GM18870 (cell line): ENCODE measurements at regions not wholly inside any gene's neighbourhood (a gene's known extent, or its start where the extent isn't known, plus 50 kb on each side); places are given as distances from the start of the nearest gene placed in this dataset.
"Not testable (repeated sequence)": the region's sequence is repeated elsewhere in the genome, so short reads cannot be mapped to it uniquely, and the experiment has no call there.

ENCODE experiments used
- ATAC-seq: cut with Tn5 transposase; IDR thresholded peaks from one replicate; pipeline ENCODE4 v1.9.1; 2021; ENCODE audit warnings: moderate library complexity; ENCODE audit not compliant: unreplicated experiment

DNA sequence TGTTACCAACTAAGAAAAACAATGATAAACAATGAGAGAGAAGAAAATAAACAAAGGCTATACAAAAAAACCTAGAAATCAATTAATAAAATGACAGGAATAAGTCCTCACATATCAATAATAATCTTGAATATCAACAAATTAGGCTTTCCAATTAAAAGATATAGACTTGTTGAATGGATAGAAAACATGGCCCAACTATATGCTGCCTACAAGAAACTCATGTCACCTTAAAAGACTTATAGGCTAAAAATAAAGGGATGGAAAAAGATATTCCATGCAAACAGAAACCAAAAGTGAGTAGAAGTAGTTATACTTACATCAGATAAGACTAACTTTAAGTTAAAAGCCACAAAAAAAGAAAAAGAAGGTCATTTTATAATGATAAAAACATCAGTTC, 183.9 kb downstream of the MYRFL start:
- ATAC-seq, result no peak

DNA sequence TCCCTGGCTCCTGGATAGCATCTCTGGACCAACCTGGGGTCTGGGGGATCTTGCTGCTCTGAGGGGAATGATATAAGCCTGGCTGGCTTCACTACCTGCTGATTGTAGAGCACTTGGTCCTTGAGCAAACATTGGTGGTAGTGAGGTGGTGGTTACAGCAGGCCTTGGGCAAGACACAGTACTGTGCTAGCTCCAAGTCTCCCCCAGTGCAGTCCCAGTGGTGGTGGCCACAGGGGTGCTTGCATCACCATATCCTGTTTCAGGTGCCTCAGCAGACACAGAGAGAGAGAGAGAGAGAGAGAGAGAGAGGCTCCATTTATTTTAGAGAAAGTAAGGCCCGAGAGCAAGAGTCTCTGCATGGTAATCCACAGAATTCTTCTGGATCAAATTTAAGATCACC, 186.3 kb downstream of the MYRFL start:
- no peak for ATAC-seq

DNA sequence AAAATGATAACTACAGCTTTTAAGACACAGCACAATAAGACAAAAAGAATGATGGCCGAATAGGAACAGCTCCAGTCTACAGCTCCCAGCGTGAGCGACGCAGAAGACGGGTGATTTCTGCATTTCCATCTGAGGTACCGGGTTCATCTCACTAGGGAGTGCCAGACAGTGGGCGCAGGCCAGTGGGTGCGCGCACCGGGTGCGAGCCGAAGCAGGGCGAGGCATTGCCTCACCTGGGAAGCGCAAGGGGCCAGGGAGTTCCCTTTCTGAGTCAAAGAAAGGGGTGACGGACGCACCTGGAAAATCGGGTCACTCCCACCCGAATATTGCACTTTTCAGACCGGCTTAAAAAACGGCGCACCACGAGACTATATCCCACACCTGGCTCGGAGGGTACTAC, 188.0 kb downstream of the MYRFL start:
- not testable (repeated sequence) for ATAC-seq

DNA sequence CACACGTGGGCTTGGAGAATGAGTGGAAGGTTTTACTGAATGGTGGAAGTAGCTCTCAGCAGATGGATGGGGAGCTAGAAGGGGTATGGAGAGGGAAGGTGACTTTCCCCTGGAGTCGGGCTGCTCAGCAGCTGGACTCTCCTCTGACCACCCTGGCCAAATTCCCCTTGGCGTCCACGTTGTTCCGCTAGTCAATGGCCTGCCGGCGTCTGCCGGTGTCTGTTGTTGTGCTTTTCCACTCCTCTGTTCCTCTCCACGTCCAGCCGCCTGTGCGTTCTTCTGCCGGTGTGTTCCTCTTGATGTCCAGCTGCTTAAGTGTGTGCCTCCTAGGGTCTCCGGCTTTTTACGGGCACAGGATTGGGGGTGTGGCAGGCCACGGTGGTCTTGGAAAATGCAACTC, 203.5 kb downstream of the MYRFL start:
- ATAC-seq, result no peak

DNA sequence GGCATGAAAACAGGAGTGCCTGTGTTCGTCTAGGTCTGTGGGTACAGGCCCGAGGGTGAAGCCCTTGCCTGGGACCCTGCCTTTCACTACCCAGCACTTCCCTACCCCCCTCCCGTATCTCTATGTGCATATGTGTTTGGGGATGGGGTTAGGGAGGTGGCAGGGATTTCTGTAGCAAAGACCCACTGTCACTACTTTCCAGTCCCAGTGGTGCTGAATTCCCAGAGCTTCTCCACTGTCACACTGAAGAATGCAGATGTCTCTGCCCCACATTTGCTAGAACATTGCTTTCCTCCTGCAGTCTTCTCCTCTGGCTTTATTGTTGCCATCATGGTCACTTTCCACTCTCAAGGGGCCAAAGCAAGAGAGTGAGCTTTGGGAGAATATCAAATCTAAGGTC, 203.9 kb downstream of the MYRFL start:
- ATAC-seq, result no peak

DNA sequence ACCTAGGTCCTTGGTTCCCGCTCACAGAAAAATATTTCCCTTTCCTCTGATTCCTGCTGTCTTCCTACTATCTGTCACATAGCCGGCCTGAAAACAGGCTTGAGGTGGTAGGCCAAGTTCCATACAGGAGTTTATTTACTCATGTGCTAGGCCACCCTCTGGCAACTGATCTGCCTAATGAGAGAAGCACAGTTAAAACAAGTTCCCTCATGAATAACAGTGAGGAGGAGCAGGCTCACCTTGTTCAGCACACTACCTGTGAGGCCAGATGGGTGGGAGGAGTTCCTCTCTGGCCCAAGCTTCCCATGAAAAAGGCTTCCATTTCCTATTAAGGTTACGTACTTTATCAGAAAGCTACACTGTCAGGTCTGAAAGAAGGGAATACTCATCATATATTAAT, 206.0 kb downstream of the MYRFL start:
- no peak for ATAC-seq

DNA sequence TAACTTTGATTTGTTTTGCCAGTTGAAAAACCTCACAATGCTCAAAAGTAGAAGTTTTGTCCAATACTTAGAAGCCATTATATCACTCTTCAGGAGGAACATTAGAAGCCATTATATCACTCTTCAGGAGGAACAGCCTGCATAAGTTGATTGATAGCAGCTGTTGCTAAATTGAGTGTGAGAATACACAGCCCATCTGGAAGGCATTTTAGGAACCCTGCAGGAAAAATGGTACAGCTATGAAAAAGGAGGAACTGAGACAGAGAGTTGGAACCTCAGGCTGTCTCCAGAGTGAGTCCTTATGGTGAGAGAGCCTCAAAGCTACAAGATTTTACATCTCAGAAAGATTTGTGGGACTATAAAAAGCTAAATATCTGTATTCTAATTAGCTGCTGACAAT, 207.0 kb downstream of the MYRFL start:
- ATAC-seq, result no peak

DNA sequence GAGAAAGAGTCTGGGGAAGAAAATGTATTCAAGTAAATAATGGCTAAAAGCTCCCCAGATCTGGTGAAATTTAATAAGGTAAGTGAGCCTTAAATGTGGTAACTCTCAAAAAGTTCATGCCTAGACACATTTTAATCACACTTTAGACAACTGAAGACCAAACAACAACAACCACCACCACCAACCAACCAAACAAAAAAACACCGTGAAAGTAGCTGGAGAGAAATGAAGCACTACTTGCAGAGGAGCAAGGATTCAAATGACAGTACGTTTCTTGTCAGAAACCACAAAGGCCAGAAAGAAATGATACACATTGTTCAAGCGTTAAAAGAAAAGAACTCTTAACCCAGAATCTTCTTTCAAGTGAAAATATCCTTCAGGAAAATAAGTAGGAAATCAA, 208.3 kb downstream of the MYRFL start:
- ATAC-seq, result no peak

DNA sequence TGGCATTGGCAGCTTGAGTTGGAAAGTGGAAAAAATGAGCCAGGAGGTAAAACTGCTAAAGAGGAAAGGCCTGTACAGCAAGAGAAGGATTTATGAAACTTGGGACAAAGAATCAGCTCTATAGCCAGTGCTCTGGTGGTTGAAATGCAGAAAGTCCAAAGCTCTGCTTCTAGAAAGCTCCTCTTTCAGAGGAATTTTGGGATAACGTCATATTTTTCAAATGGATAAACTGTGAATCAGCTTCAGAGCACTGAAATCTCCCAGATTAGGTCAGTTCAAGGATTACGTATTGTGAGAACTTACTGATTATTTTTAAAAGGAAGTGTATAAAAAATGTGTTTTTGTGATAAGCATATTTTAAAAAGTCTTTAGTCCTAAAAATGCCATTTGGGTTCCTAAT, 203.1 kb upstream of the CNOT2 start:
- ATAC-seq, result no peak

DNA sequence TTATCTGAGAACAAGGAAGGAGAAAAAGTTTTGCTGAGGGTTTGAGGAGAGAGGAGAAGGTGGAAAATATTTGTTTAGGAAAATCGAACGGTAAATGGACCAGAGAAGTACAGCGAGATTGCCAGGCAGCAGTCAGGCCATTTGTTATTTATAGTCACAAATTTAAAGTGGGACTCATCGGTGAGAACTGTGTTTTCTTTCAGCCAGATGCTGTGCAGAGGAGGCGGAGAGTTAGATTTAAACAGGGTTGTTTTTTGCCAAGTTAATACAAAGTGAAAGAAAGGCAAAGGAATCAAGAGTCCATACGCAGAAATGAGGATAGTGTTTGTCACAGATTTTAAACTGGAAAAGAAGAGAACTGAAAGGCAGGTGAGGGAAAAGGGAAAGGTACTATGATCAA, 200.6 kb upstream of the CNOT2 start:
- no peak for ATAC-seq

DNA sequence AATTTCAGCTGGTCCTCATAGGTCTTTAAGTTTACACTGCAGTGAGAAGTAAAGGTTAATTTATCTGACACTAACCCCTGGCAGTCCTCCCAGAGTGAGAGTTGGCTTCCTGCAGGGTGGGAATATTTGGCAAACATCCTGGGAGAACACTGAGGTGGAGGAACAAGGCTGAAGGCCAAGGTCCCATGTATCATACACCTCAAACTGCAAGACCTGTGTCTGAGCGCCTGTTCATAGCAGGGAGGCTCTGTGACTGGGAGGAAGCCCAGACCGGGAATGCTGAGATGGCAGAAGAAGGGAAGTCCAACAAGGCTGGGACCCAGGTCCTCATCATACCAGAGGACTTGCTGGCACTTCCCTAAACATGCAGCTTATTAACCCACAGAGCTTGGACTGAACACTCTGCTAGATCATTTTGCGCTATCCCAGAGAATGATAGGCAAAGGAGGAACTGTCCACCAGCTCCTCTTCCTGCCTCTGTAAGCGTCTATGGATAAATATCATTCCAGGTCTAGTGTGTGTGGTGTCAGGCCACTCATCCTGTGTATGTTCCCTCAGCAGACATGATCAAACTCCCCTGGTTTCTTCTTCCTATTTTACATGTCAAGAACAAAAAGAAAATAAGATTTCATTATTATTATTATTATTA, 199.6 kb upstream of the CNOT2 start:
- no peak for ATAC-seq

DNA sequence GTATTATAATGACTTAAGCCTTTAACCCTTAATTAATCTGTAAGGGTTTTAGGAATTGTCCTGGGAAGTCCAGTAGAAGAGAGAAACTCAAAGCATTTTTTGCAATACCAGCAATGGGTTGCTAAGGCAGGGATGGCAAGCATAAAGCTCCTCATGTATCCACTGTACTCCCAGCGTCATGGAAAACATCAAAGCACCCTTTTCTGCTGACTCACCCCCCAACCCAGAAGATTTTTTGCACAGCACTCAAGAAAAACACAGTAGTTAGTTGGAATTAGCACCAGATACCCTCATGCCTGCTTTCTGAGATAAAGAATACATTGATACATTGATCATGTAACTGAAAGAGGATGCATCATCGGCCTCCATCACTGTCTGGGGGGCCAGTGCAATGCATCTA, 199.1 kb upstream of the CNOT2 start:
- no peak for ATAC-seq

DNA sequence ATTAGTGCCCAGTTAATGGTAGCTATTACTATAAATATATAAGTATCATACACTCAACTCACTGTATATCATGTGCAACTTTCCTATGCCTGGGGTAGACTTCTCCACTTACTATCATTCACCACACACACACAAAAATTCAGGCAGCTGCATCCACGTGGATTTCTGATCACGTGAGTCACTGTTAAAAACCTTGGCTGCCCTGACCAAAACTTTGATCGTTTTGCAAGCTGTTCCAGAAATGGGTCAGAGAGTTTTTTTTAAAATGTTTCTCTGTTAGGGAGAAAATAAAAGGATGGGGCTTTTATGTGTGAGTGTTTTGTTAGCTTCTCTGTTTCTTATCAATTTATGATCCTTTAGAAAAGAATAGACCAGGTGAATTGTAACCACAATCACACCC, 198.2 kb upstream of the CNOT2 start:
- ATAC-seq, result no peak

DNA sequence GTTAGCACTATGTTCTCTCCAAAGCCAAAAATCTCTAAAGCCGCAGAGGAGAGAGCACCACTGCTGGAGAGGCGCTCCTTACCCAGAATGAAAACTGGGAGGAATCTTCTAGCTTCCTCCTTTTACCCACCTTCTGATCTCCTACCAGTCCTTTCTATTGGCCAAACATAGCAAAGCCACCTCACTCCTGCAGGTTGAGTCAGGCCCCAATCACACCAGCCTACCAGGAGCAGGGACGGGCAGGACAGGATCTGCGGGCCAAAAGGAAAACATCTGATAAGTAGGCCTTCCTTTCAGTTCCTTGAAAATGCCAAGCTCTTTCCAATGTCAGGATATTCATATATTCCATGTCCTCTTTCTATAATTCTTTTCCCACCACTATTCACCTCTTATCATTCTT, 197.7 kb upstream of the CNOT2 start:
- no peak for ATAC-seq

DNA sequence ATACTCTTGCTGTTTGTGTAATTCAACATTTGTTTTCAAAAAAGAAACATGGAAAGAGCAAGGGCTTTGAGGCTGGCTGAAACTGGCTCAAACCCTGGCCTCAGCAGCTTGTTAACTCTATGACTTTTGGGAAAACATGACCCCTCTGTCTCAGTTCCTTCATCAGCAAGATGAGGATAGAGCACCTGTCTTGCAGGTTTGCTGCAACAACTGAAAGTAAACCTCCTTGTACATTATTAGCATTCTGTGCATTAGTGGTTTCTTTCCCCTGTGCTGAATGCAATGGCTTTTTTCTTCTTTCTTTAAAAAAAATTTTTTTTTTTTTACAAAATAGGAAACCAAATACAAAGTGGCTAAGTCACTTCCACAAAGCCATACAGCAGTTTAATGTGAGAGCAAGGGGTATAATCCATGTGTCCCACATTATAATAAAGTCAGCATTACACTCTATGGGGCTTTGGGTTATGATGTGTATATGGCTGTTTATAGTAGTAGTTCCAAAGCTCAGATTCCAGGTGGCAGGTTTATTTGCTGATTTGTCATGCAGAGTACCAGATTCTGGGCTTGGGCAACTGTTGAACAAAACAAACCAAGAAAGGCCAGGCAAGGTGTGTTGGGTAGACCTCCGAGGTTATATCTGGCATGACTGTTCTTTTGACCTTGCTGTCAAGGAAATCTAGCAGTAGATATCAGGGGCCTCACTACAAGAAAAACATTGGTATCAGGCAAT, 194.5 kb upstream of the CNOT2 start:
- ATAC-seq, result no peak

DNA sequence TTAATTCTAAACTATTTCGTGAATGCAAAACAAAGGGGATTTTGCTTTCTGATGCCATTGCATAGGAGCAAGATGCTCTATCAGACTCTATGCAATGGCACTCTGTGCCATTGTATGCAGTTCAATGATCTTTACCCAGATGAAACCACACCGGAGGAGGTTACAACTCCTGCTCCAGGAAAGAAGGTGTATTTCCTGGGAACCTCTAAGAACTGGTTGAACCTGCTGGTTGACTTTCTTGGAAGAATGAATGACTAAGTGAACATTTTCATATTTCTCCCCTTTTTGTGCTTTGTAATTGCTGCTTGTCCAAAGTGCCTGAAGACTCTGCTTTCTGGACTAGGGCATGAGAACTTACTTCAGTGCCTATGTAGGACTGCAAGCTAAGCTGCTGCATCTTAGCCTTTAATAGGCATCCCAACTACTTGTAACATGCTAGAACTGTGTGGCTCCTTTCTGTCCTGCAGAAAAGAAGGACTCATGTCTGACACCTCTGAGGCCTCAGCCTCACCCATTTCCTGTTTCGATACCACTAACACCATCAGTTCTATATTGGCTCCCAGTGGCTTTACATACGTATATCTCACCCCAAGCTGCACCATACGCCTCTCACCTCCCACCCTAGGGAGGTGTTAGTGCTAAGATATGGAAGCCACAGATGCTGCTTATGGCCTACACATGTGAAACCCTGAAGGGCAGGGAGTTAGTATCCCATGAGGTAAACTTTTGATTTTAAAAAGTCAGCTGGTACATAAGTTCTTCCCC, 193.5 kb upstream of the CNOT2 start:
- ATAC-seq, result peak; percentile 96

DNA sequence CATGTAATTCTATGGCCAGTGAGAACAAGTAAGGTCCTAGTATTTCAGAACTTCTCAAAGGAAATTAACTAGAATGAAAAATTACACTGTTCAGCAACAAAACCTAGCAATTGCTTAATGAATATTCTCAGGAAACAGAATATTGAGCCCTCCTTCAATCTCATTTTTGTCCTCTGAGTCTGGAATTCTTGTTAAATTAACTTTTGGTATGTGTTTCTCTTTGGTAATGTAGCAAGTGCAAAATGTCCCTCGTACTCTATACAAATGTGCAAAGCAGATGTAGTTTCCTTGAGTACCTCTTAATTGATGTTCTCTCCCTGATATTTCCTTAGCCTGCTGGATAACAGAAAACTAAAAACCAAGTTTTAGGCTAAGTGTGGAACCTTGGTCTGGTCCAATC, 190.8 kb upstream of the CNOT2 start:
- ATAC-seq, result no peak

DNA sequence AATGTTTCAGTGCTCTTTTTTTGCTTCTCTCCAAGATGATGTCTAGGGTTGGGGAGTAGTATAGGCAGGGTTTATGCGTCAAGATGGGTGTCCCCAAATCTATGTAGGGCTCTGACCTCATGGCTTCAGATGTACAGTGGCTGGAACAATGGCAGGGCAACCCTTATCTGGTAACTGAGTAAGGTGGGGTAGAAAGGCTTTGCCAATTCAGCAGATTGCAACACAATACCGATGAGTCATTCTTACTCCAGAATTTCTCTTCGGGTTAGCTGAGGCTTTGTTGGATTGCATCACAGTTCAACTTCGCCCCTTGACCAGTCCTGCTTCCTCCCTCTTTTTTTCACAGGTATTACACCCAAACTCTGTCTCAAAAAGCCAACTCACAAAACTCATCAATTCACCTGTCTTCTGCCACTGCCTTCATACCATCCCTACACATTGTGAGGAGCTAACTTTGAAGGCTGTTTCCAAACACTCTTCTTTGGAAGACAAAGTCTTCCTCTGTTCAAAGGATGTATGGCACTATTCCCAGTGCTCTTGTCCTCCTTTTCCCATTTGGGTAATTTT, 190.2 kb upstream of the CNOT2 start:
- ATAC-seq, result no peak

DNA sequence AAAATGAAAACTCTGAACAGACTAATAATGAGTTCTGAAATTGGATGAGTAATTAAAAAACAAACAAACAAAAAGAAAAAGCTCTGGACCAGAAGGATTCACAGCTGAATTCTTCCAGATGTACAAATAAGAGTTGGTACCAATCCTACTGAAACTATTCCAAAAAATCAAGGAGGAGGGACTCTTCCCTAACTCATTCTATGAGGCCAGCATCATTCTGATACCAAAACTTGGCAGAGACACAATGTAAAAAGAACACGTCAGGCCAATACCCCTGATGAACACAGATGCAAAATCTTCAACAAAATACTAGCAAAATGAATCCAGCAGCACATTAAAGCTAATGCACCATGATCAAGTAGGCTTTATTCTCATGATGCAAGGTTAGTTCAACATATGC, 183.9 kb upstream of the CNOT2 start:
- no peak for ATAC-seq

DNA sequence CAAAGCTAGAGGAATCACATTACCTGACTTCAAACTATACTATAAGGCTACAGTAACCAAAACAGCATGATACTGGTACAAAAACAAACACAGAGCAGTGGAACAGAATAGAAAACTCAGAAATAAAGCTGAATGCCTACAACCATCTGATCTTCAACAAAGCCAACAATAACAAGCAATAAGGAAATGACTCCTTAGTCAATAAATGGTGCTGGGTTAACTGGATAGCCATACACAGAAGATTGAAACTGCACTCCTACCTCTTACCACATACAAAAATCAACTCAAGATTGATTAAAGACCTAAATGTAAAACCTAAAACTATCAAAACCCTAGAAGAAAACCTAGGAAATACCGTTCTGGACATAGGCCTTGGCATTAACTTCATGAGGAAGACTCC, 182.6 kb upstream of the CNOT2 start:
- no peak for ATAC-seq

DNA sequence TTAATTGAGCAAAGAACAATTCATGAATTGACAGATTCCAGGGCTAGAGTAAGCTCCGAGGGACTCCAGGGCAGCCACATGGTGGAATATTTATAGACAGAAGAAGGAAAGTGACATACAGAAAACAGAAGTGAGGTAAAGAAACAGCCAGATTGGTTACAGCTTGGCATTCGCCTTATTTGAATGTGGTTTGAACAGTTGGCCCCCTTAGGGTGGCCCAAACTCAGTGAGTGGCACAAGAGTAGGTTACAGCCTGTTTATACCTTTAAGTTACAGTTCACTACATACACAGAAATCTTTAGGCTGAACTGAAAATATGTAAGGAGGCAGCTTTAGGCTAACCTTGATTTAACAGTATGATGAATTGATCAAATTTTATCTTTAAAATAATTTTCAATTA, 174.5 kb upstream of the CNOT2 start:
- ATAC-seq, result no peak
